Mesothelial cell of epicardium (in vitro differentiated cells): ENCODE measurements at regions not wholly inside any gene's neighbourhood (a gene's known extent, or its start where the extent isn't known, plus 50 kb on each side); places are given as distances from the start of the nearest gene placed in this dataset.

Experiments used
- DNase-seq, 2 experiments: peaks; one replicate each; pipeline ENCODE4 v3.0.0; 2021; ENCODE audit warnings: low spot score in 2 of 2; ENCODE audit not compliant: unreplicated experiment in 2 of 2
- H3K27ac Mint-ChIP-seq: 2 replicates; pipeline ENCODE4 v1.8.0; 2021; ENCODE audit warnings: mixed read lengths
- H3K27me3 Mint-ChIP-seq: 2 replicates; pipeline ENCODE4 v1.8.0; 2021; ENCODE audit warnings: low read depth, mixed read lengths
- H3K36me3 Mint-ChIP-seq: 2 replicates; pipeline ENCODE4 v1.8.0; 2021; ENCODE audit warnings: mixed read lengths
- H3K4me1 Mint-ChIP-seq: 2 replicates; pipeline ENCODE4 v1.8.0; 2021; ENCODE audit warnings: mixed read lengths
- H3K4me3 Mint-ChIP-seq: 2 replicates; pipeline ENCODE4 v1.8.0; 2021; ENCODE audit warnings: mild to moderate bottlenecking, moderate library complexity, mixed read lengths
- H3K9me3 Mint-ChIP-seq: 2 replicates; pipeline ENCODE4 v1.8.0; 2021; ENCODE audit warnings: mixed read lengths
- CTCF ChIP-seq: fragments of 200-600 bp; sonication (generic); IDR thresholded peaks from one replicate; pipeline ENCODE4 v1.5.0; 2021; ENCODE audit warnings: antibody characterized with exemption; ENCODE audit not compliant: unreplicated experiment

- no peaks in the 10 kb centered on the region for H3K36me3 Mint-ChIP-seq
- H3K27me3 Mint-ChIP-seq, result no peaks in the 10 kb centered on the region
- TF ChIP-seq CTCF, result no peak
- H3K27ac Mint-ChIP-seq, result peak overlapping the region; percentile 57
- no peak for DNase-seq
- H3K4me1 Mint-ChIP-seq, result peaks cover 44% of the 10 kb centered on the region
- H3K4me3 Mint-ChIP-seq, result no peak overlapping the region
- no peaks in the 10 kb centered on the region for H3K9me3 Mint-ChIP-seq
Measured at GRCh38 chr12:24537083-24537860, 411.6 kb downstream of the BCAT1 start.

GRCh38 chr12:24535334-24536069, 413.4 kb downstream of the BCAT1 start:
- Mint-ChIP-seq H3K4me1 (peaks cover 44% of the 10 kb centered on the region), H3K27ac (peak overlapping the region; percentile 79), H3K36me3 (no peaks in the 10 kb centered on the region), H3K9me3 (no peaks in the 10 kb centered on the region), H3K4me3 (no peak overlapping the region), H3K27me3 (no peaks in the 10 kb centered on the region)
- no peak for TF ChIP-seq CTCF
- DNase-seq, result no peak

- no peak overlapping the region for H3K4me3 Mint-ChIP-seq
- H3K36me3 Mint-ChIP-seq, result no peaks in the 10 kb centered on the region
- H3K9me3 Mint-ChIP-seq, result no peaks in the 10 kb centered on the region
- peaks cover 38% of the 10 kb centered on the region for H3K4me1 Mint-ChIP-seq
- no peak for DNase-seq
- no peak for TF ChIP-seq CTCF
- no peaks in the 10 kb centered on the region for H3K27me3 Mint-ChIP-seq
- H3K27ac Mint-ChIP-seq, result no peak overlapping the region
Measured at GRCh38 chr12:24534622-24535021, 414.3 kb downstream of the BCAT1 start.

- H3K4me1 Mint-ChIP-seq, result peaks cover 34% of the 10 kb centered on the region
- no peaks in the 10 kb centered on the region for H3K9me3 Mint-ChIP-seq
- DNase-seq, result no peak
- TF ChIP-seq CTCF, result no peak
- no peaks in the 10 kb centered on the region for H3K27me3 Mint-ChIP-seq
- no peak overlapping the region for H3K4me3 Mint-ChIP-seq
- peak overlapping the region; percentile 59 for H3K27ac Mint-ChIP-seq
- H3K36me3 Mint-ChIP-seq, result no peaks in the 10 kb centered on the region
Measured at GRCh38 chr12:24533716-24534352, 415.1 kb downstream of the BCAT1 start.

- Mint-ChIP-seq H3K27ac (no peak overlapping the region), H3K27me3 (no peaks in the 10 kb centered on the region), H3K4me3 (no peak overlapping the region), H3K4me1 (peaks cover 11% of the 10 kb centered on the region), H3K9me3 (peaks cover 5% of the 10 kb centered on the region), H3K36me3 (no peaks in the 10 kb centered on the region)
- DNase-seq, result no peak
- no peak for TF ChIP-seq CTCF
Measured at GRCh38 chr12:24530689-24531088, 418.2 kb downstream of the BCAT1 start.
